GM19438 (cell line): ENCODE measurements at regions not wholly inside any gene's neighbourhood (a gene's known extent, or its start where the extent isn't known, plus 50 kb on each side); places are given as distances from the start of the nearest gene placed in this dataset.

ENCODE experiments used
- ATAC-seq: cut with Tn5 transposase; IDR thresholded peaks from one replicate; pipeline ENCODE4 v1.9.1; 2021; ENCODE audit warnings: low read depth; ENCODE audit not compliant: unreplicated experiment

- ATAC-seq, result no peak
These were observed 54.3 kb upstream of the CBLB start for GRCh38 chr3:105923140-105923539.

DNA sequence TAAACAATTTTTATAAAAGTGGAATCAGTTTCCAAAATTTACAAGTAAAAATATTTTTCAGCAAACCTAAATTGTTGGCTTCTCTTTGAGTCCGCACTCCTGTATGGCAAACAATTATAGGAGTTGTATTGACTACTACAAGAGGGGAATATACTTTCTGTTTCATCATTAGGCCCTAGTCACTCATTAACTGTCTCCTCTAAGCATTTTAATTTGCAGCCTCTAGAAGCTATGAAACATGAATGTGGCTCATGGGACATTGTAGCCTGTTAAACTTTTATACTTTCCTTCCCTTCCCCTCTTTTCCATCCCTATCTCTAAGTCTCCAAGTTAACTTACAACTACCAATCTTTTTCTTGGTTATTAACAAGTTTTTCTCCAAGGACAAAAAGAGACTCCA is 58.9 kb upstream of the CBLB start:
- ATAC-seq, result no peak

- ATAC-seq, result no peak
These were observed 61.9 kb upstream of the CBLB start for GRCh38 chr3:105930733-105931132.

GRCh38 chr3:105931500-105931899 is 62.7 kb upstream of the CBLB start:
- no peak for ATAC-seq

- ATAC-seq, result no peak
These were observed 65.1 kb upstream of the CBLB start for GRCh38 chr3:105933871-105934270.

- no peak for ATAC-seq
These were observed 69.3 kb upstream of the CBLB start for GRCh38 chr3:105938101-105938500.

- no peak for ATAC-seq
These were observed 70.0 kb upstream of the CBLB start for GRCh38 chr3:105938806-105939205.

DNA sequence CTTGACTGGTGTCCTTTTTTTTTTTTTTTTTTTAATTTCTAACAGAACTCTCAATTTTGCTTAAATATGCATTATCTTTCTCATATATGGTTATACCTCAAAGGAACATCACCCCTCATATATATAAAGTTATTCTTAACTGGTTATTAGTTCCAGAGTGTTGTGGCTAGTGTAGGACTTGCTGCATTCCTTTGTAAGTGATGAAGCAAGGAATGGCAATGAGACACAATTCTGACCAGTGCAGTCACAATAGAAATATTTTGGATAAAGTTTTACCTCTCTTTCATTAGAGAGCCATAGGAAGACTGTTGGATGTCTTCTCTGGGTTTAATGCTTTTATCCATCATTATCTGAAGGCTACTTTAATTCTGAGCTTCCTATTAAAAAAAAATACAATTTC is 75.5 kb upstream of the CBLB start:
- ATAC-seq, result no peak

GRCh38 chr3:105944721-105945120 is 75.9 kb upstream of the CBLB start:
- no peak for ATAC-seq

DNA sequence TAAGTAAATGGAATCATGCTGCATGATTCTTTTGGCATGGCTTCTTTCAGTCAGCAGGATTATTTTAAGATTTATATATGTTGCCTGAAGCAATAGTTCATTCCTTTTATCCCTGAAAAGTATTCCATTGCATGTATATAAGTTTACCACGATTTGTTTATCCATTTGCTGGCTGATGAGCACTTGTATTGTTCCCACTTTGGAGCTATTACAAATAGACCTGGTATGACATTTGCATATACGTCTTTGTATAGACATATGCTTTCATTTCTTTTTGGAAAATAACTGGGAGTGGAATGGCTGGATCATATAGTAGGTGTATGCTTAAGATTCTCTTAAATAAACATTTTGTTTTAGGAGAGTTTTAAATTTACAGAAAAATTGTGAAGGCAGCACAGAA is 79.3 kb upstream of the CBLB start:
- no peak for ATAC-seq

DNA sequence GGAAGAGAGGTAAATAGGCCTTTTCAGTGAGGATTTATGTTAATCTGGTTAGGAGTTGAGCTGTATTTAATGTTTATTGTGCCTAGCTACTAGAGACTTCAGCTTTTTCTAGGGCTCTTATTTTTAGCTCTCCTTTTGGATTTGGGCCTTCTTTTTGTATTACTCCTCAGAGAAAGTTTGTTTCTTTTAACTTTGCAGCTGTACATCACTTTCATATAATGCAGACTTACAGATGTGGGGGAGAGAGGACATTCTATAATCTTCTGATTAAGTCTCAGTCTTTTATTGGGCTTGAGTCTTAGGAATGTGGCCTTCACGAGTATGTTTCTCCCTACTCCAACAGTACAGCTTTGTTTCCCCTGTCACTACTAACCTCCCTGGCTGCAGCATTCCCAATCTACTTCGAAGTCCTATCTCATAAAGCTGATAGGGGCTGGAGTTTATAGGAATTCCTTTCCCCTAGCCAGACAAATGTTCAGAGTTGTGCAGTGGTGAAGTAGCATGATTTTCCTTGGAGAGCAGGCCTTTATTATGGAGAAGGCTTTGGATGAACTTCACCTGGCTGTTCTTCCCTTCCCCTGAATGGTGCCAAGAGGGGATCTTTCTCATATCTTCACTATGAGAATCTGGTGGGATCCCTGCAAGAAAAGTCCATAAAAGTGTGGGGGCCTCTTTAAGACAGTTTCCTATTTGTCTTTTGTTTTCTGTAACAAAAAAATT is 82.2 kb upstream of the CBLB start:
- ATAC-seq, result no peak

- ATAC-seq, result no peak
These were observed 85.0 kb upstream of the CBLB start for GRCh38 chr3:105953831-105954230.

GRCh38 chr3:105956306-105956705 is 87.5 kb upstream of the CBLB start:
- ATAC-seq, result no peak

DNA sequence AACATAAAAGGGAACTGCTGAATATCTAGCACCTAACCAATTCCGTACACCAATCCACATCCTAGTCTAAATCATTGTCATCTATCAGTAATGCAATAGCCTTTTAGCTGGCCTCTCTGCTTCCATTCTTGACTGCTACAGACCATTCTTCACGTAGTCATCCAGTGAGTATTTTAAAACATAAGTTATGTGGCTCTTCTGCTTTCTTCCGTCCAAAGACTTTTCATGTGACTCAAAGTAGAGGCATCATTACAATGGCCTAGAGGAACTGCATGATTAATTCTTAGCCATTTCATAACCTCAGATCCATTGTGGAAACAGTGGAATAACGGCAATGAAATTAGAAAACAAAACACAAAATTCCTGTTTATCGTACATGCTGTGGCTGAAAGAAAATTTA is 88.9 kb upstream of the CBLB start:
- no peak for ATAC-seq

GRCh38 chr3:105958237-105959000 is 89.6 kb upstream of the CBLB start:
- no peak for ATAC-seq

- no peak for ATAC-seq
These were observed 91.0 kb upstream of the CBLB start for GRCh38 chr3:105959851-105960250.

- no peak for ATAC-seq
These were observed 91.6 kb upstream of the CBLB start for GRCh38 chr3:105960381-105960780.

DNA sequence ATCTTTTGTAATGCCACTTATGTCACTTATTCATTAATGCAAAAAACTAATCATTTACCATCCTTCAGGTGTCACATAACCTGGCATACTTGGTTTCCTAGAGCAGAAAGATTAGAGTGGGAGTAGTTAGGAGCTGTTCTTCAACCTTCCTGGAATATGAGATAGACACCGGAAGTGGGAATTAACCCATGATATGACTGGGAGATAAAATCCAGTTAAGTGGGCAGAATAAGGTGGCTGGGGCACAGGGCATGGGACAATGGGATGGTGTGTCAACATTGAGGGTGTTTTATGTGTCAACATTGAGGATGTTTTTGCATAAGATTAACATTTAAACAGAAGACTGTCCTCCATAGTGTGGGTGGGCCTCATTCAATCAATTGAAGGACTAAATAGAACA is 94.3 kb upstream of the CBLB start:
- no peak for ATAC-seq

DNA sequence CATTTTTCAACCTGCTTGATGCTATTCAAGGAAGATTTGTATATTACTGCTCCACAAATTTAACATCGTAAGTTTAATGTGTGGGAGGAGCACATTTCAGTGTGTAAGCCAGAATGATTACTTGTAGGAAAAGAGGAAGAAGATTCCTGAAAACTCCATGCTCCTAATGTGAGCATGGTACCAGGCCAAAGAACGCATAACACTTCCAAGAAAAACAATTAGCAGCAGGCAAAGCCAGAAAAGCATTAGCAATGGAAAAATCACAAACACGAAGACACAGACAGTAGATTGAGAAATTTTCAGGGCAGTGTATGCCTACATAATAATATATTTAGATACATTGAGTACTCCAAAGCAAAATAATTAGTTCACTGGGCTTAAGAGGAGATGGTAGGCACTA is 96.6 kb upstream of the CBLB start:
- ATAC-seq, result no peak

- ATAC-seq, result no peak
These were observed 98.3 kb upstream of the CBLB start for GRCh38 chr3:105967117-105967516.

DNA sequence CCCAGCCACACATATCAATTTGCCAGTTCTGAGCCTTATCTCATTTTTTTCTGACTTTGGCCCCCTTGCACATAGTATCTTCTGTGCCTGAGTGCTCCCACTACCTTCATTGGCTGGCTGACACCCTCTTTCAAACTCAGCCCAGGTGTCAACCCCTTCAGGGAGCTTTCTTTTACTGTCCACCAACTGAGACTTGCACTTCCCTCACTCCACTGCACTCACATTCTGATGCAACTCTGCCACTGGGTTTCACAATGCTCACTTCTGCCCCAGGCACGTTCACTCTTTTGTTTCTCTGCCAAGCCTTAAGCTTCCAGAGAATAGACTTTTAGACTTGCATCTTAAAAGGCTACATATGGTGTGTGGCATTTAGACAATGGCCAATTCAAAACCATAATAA is 101.5 kb upstream of the CBLB start:
- ATAC-seq, result no peak

DNA sequence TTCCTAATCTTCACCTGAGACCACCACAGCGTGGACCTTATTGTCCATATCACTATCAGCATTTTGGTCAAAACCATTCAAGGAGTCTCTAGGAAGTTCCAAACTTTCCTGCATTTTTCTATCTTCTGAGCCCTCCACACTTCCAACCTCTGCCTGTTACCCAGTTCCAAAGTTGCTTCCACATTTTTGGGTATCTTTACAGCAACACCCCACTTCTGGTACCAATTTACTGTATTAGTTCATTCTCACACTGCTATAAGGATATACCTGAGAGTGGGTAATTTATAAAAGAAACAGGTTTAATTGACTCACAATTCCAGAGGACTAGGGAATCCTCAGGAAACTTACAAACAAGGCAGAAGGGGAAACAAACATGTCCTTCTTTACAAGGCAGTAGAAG is 103.3 kb upstream of the CBLB start:
- ATAC-seq, result no peak
